NB4 (cell line): ENCODE measurements at regions not wholly inside any gene's neighbourhood (a gene's known extent, or its start where the extent isn't known, plus 50 kb on each side); places are given as distances from the start of the nearest gene placed in this dataset.

Experiments used
- MYC ChIP-seq: IDR thresholded peaks from 2 replicates; pipeline ENCODE4 v1.6.1; 2011; ENCODE audit warnings: low read depth, low read length
- POLR2A ChIP-seq: IDR thresholded peaks from 2 replicates; pipeline ENCODE4 v1.6.1; 2011; ENCODE audit warnings: mild to moderate bottlenecking; ENCODE audit not compliant: insufficient read length; ENCODE audit errors: extremely low read depth
- TF ChIP-seq, protein P1 (sequence below): IDR thresholded peaks from one replicate; pipeline ENCODE4 v1.5.1; 2012; ENCODE audit warnings: low read depth, low read length

DNA sequence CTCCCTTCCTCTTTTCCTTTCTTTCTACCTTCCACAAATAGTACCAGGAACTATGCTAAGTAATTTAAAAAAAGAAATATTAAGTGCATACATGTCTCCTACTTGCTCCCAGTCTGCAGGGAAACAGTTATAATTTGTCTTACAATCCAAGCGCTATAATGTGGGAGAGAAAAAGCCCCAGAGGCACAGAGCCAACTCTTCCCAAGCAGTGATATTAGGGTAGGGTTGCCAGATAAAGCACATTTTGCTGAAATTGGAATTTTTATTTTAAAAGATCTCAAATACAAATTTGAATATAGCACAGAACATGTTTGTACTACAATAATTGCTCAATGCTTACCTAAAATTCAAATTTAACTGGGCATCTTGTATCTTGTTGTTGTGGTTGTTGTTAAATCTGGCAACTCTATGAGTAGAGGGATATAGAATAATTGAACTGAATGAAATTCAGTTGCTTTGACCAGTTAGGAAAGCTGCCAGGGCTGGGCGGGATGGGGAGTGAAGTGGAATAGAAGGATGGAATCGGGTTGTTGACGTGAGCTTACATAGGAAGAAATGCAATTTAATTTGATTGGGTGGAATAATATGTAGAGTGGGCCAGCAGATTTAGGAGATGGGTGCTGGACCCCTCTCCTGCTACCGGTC lies 52.6 kb upstream of the USP3 start:
- TF ChIP-seq, protein P1, sequence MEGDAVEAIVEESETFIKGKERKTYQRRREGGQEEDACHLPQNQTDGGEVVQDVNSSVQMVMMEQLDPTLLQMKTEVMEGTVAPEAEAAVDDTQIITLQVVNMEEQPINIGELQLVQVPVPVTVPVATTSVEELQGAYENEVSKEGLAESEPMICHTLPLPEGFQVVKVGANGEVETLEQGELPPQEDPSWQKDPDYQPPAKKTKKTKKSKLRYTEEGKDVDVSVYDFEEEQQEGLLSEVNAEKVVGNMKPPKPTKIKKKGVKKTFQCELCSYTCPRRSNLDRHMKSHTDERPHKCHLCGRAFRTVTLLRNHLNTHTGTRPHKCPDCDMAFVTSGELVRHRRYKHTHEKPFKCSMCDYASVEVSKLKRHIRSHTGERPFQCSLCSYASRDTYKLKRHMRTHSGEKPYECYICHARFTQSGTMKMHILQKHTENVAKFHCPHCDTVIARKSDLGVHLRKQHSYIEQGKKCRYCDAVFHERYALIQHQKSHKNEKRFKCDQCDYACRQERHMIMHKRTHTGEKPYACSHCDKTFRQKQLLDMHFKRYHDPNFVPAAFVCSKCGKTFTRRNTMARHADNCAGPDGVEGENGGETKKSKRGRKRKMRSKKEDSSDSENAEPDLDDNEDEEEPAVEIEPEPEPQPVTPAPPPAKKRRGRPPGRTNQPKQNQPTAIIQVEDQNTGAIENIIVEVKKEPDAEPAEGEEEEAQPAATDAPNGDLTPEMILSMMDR = no peak
- TF ChIP-seq MYC (no peak), POLR2A (no peak)
